ENCODE measurements at regions not wholly inside any gene's neighbourhood (a gene's known extent, or its start where the extent isn't known, plus 50 kb on each side); places are given as distances from the start of the nearest gene placed in this dataset.
"Not testable (repeated sequence)": the region's sequence is repeated elsewhere in the genome, so short reads cannot be mapped to it uniquely, and the experiment has no call there.

DNA sequence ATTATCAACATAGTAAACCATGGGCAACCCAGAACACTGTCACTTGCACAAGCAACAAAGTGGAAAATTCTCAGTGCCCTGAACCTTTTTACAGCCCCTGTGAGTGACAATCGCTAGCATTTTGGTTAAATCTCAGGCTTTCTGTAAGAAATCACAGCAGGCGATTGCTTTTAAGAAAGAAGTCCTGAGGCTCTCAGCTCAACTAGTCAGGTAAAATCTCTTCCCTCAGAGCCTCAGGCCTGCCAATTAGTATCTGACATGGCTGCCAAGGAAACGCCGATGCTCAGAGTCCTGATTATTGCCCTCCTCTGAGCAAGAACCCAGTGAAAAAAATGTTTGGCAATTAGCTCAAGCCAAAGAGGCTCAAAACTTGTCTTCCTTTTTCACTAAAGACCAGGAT, 530.8 kb downstream of the DIPK2A start:
- Histone ChIP-seq H3K36me3 (ENCODE audit: insufficient read depth in 1 of 2, low read depth in 1 of 2) (no peaks in the 10 kb centered on the region), H3K27me3 (ENCODE audit: insufficient read depth in 3 of 3, low read length in 2 of 3) (no peaks in the 10 kb centered on the region), H3K4me3 (no peak overlapping the region), H3K4me1 (no peaks in the 10 kb centered on the region), H3K27ac (no peak overlapping the region), H3K9me3 (no peaks in the 10 kb centered on the region)
- TF ChIP-seq, protein P1, sequence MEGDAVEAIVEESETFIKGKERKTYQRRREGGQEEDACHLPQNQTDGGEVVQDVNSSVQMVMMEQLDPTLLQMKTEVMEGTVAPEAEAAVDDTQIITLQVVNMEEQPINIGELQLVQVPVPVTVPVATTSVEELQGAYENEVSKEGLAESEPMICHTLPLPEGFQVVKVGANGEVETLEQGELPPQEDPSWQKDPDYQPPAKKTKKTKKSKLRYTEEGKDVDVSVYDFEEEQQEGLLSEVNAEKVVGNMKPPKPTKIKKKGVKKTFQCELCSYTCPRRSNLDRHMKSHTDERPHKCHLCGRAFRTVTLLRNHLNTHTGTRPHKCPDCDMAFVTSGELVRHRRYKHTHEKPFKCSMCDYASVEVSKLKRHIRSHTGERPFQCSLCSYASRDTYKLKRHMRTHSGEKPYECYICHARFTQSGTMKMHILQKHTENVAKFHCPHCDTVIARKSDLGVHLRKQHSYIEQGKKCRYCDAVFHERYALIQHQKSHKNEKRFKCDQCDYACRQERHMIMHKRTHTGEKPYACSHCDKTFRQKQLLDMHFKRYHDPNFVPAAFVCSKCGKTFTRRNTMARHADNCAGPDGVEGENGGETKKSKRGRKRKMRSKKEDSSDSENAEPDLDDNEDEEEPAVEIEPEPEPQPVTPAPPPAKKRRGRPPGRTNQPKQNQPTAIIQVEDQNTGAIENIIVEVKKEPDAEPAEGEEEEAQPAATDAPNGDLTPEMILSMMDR (IDR thresholded peaks at IDR 0.05), result no peak
- DNase-seq (no peak), ATAC-seq (no peak)
- intact Hi-C loops (cut with DNase I), result no loop called here
- 60 to 64% (median 64%) methylated on average over 4 of the region's 4 CpGs for WGBS, 3 donors

DNA sequence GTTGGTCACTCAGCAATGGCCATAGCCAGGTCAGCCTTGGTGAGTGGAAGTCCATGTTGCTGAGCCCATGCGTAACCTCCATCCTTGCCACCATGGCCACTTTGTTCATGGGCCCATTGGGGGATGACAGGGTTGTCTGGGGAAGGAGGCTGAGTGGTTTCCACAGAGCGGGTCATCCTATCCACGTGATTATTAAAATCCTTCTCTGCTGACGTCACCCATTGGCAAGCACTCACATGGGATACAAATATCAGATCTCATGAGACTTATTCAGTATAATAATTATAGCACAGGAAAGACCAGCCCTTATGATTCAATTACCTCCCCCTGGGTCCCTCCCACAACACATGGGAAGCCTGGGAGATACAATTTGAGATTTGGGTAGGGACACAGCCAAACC, 534.8 kb downstream of the DIPK2A start:
- H3K27ac ChIP-seq; H3K9me3 ChIP-seq; H3K4me1 ChIP-seq; ATAC-seq; H3K27me3 ChIP-seq (ENCODE audit: insufficient read depth in 3 of 3, low read length in 2 of 3); H3K4me3 ChIP-seq; DNase-seq; H3K36me3 ChIP-seq (ENCODE audit: insufficient read depth in 1 of 2, low read depth in 1 of 2); intact Hi-C loops (cut with DNase I): not testable (repeated sequence)
- WGBS, 3 donors, result 58 to 70% (median 66%) methylated on average over 4 of the region's 4 CpGs

DNA sequence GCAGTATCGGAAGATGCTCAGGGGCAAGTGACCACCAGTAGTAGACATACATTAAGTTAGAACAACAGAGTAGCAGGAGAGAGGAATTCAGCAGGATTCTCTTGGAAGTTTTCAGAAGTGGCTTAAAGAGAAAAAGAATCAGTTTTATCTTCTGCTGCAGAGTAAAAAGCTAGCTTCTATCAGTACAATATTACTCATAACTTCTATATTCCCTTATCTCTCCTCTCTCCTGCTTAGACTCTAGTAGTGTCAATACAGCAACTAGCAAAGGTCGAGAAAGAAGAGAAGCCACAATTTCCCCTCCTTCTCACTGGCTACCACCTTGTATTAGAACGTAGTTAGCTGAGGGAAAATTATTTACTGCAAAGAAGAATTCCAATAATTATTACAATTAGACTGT, 539.7 kb downstream of the DIPK2A start:
- Histone ChIP-seq H3K4me1 (no peaks in the 10 kb centered on the region), H3K27me3 (ENCODE audit: insufficient read depth in 3 of 3, low read length in 2 of 3) (no peaks in the 10 kb centered on the region), H3K4me3 (no peak overlapping the region), H3K9me3 (no peaks in the 10 kb centered on the region), H3K36me3 (ENCODE audit: insufficient read depth in 1 of 2, low read depth in 1 of 2) (no peaks in the 10 kb centered on the region), H3K27ac (no peak overlapping the region)
- intact Hi-C loops (cut with DNase I), result no loop called here
- ATAC-seq, result no peak
- 58 to 75% (median 70%) methylated on average over 3 of the region's 3 CpGs for WGBS, 3 donors
- no peak for DNase-seq
- TF ChIP-seq, protein P1 (IDR thresholded peaks at IDR 0.05), result no peak

DNA sequence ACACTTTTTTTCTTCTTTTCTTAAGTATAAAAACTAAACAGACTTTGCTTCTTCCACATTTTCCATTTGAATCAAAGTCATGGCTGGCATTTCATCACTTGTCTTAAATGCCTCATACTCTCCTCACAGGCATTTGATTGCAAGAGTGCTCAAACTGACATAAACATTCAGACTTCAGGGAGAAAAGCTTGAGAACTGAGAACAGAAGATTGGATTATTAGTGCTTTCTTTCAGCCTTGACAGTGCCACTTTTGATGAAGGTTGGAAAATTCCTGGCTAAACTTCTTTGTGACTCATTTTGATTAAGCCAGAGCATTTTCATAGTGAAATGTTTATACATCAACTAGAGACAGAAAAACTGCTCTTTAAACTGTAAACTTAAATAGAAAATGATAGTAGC, 544.4 kb downstream of the DIPK2A start:
- H3K27ac ChIP-seq, result no peak overlapping the region
- TF ChIP-seq, protein P1 (IDR thresholded peaks at IDR 0.05), result no peak
- no peaks in the 10 kb centered on the region for H3K4me1 ChIP-seq
- no peaks in the 10 kb centered on the region for H3K27me3 ChIP-seq (ENCODE audit: insufficient read depth in 3 of 3, low read length in 2 of 3)
- ATAC-seq (no peak), DNase-seq (no peak)
- H3K36me3 ChIP-seq (ENCODE audit: insufficient read depth in 1 of 2, low read depth in 1 of 2), result no peaks in the 10 kb centered on the region
- H3K4me3 ChIP-seq, result no peak overlapping the region
- intact Hi-C loops (cut with DNase I), result no loop called here
- H3K9me3 ChIP-seq, result no peaks in the 10 kb centered on the region

DNA sequence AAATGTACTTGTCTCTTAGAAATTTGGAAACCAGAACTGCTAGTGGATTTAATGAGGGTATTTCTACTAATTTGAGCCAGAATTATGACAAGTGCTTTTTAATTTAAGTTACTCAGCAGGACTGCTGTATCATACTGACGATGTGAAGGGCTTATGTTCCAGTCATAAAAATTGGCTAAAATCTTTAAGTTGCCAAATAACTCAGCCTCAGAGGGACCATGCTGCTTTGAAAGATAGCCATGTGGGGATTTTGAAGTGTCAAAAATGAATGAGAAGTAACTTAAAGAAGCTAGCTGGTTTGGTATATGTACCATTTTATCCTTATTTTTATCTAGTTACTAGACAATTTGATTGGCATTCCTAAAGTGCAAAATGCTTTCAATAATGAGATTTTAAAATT, 545.0 kb downstream of the DIPK2A start:
- H3K27ac ChIP-seq, result no peak overlapping the region
- intact Hi-C loops (cut with DNase I), result no loop called here
- H3K36me3 ChIP-seq (ENCODE audit: insufficient read depth in 1 of 2, low read depth in 1 of 2), result no peaks in the 10 kb centered on the region
- 40 to 49% (median 41%) methylated on average over 1 of the region's 1 CpG for WGBS, 3 donors
- H3K9me3 ChIP-seq, result no peaks in the 10 kb centered on the region
- H3K4me1 ChIP-seq, result no peaks in the 10 kb centered on the region
- no peaks in the 10 kb centered on the region for H3K27me3 ChIP-seq (ENCODE audit: insufficient read depth in 3 of 3, low read length in 2 of 3)
- TF ChIP-seq, protein P1 (IDR thresholded peaks at IDR 0.05), result no peak
- DNase-seq, result no peak
- ATAC-seq, result no peak
- no peak overlapping the region for H3K4me3 ChIP-seq
